GM20000 (cell line): ENCODE measurements at regions not wholly inside any gene's neighbourhood (a gene's known extent, or its start where the extent isn't known, plus 50 kb on each side); places are given as distances from the start of the nearest gene placed in this dataset.

ENCODE experiments used
- DNase-seq: peaks from one replicate; pipeline ENCODE4 v3.0.0; 2012; ENCODE audit warnings: low spot score
- CTCF ChIP-seq: IDR thresholded peaks from 2 replicates; pipeline ENCODE4 v1.5.1; 2012; ENCODE audit warnings: mild to moderate bottlenecking, control low read depth; ENCODE audit errors: extremely low read depth, missing control alignments

GRCh38 chr17:70922268-70922667 lies 752.9 kb downstream of the KCNJ2 start:
- TF ChIP-seq CTCF, result no peak
- no peak for DNase-seq

- DNase-seq, result no peak
- TF ChIP-seq CTCF, result no peak
Measured at GRCh38 chr17:70924776-70925175, 755.4 kb downstream of the KCNJ2 start.

GRCh38 chr17:70929226-70929625 lies 759.9 kb downstream of the KCNJ2 start:
- TF ChIP-seq CTCF, result no peak
- no peak for DNase-seq

- no peak for DNase-seq
Measured at GRCh38 chr17:70934231-70934630, 764.9 kb downstream of the KCNJ2 start.

GRCh38 chr17:70934835-70935234 lies 765.5 kb downstream of the KCNJ2 start:
- TF ChIP-seq CTCF, result no peak
- no peak for DNase-seq

More at GRCh38 chr17:70934231-70934630, 764.9 kb downstream of the KCNJ2 start:
- TF ChIP-seq CTCF, result no peak

- TF ChIP-seq CTCF, result no peak
- DNase-seq, result no peak
Measured at GRCh38 chr17:70936724-70937123, 767.4 kb downstream of the KCNJ2 start.

GRCh38 chr17:70938336-70938735 lies 769.0 kb downstream of the KCNJ2 start:
- DNase-seq, result no peak
- TF ChIP-seq CTCF, result no peak
